ENCODE measurements at regions not wholly inside any gene's neighbourhood (a gene's known extent, or its start where the extent isn't known, plus 50 kb on each side); places are given as distances from the start of the nearest gene placed in this dataset.

GRCh38 chr3:153273217-153273616 is 111.2 kb downstream of the RAP2B start:
- H3K4me3 ChIP-seq, result no peak overlapping the region
- H3K4me2 ChIP-seq, result no peak overlapping the region
- Mint-ChIP-seq H3K4me3 (no peak overlapping the region), H3K27ac (no peak overlapping the region), H3K27me3 (ENCODE audit: insufficient read depth, low read depth) (no peaks in the 10 kb centered on the region), H3K4me1 (no peaks in the 10 kb centered on the region), H3K36me3 (no peaks in the 10 kb centered on the region), H3K9me3 (peaks cover under 1% of the 10 kb centered on the region)
- no peaks in the 10 kb centered on the region for H3K79me2 ChIP-seq (ENCODE audit: low read depth)
- no peak overlapping the region for H2AFZ ChIP-seq (replicated peaks)
- no peaks in the 10 kb centered on the region for H4K20me1 ChIP-seq (ENCODE audit: low read depth)
- no peak for DNase-seq (ENCODE audit: low spot score)
- no peak overlapping the region for H3K27ac ChIP-seq
- no peaks in the 10 kb centered on the region for H3K36me3 ChIP-seq
- no peaks in the 10 kb centered on the region for H3F3A ChIP-seq (ENCODE audit: low read depth)
- no peaks in the 10 kb centered on the region for H3K4me1 ChIP-seq
- no peak overlapping the region for H3K9ac ChIP-seq
- no peaks in the 10 kb centered on the region for H3K27me3 ChIP-seq
- no peak for TF ChIP-seq EZH2 (IDR thresholded peaks at IDR 0.05)
- TF ChIP-seq EZH2phosphoT487 (IDR thresholded peaks at IDR 0.05), result no peak
- TF ChIP-seq CTCF (IDR thresholded peaks at IDR 0.05), result no peak
- H3K9me3 ChIP-seq (ENCODE audit: low read depth), result no peaks in the 10 kb centered on the region

GRCh38 chr3:153273767-153274435 is 111.9 kb downstream of the RAP2B start:
- Mint-ChIP-seq H3K4me3 (no peak overlapping the region), H3K9me3 (no peaks in the 10 kb centered on the region), H3K36me3 (no peaks in the 10 kb centered on the region), H3K4me1 (no peaks in the 10 kb centered on the region), H3K27ac (no peak overlapping the region), H3K27me3 (ENCODE audit: insufficient read depth, low read depth) (no peaks in the 10 kb centered on the region)
- H3K4me1 ChIP-seq, result no peaks in the 10 kb centered on the region
- H3K27ac ChIP-seq, result no peak overlapping the region
- H3K36me3 ChIP-seq, result no peaks in the 10 kb centered on the region
- H2AFZ ChIP-seq (replicated peaks), result no peak overlapping the region
- H3K4me2 ChIP-seq, result no peak overlapping the region
- TF ChIP-seq CTCF (IDR thresholded peaks at IDR 0.05), result no peak
- no peak for TF ChIP-seq EZH2phosphoT487 (IDR thresholded peaks at IDR 0.05)
- no peak for TF ChIP-seq EZH2 (IDR thresholded peaks at IDR 0.05)
- H3K27me3 ChIP-seq, result no peaks in the 10 kb centered on the region
- no peak overlapping the region for H3K9ac ChIP-seq
- no peaks in the 10 kb centered on the region for H3K79me2 ChIP-seq (ENCODE audit: low read depth)
- no peak overlapping the region for H3K4me3 ChIP-seq
- H3F3A ChIP-seq (ENCODE audit: low read depth), result no peaks in the 10 kb centered on the region
- no peaks in the 10 kb centered on the region for H3K9me3 ChIP-seq (ENCODE audit: low read depth)
- no peak for DNase-seq (ENCODE audit: low spot score)
- no peaks in the 10 kb centered on the region for H4K20me1 ChIP-seq (ENCODE audit: low read depth)

- no peak overlapping the region for H2AFZ ChIP-seq (replicated peaks)
Measured at GRCh38 chr3:153274561-153274960, 112.5 kb downstream of the RAP2B start.

More at GRCh38 chr3:153274561-153274960, 112.5 kb downstream of the RAP2B start:
- Histone ChIP-seq H3K27me3 (no peaks in the 10 kb centered on the region), H3K4me1 (no peaks in the 10 kb centered on the region), H3K36me3 (no peaks in the 10 kb centered on the region), H3K79me2 (ENCODE audit: low read depth) (no peaks in the 10 kb centered on the region), H3K9me3 (ENCODE audit: low read depth) (no peaks in the 10 kb centered on the region), H3K4me2 (no peak overlapping the region), H3K9ac (no peak overlapping the region), H3F3A (ENCODE audit: low read depth) (no peaks in the 10 kb centered on the region), H3K4me3 (no peak overlapping the region), H3K27ac (no peak overlapping the region), H4K20me1 (ENCODE audit: low read depth) (no peaks in the 10 kb centered on the region)
- H3K9me3 Mint-ChIP-seq, result no peaks in the 10 kb centered on the region
- H3K36me3 Mint-ChIP-seq, result no peaks in the 10 kb centered on the region
- no peak for TF ChIP-seq CTCF (IDR thresholded peaks at IDR 0.05)
- no peak for TF ChIP-seq EZH2phosphoT487 (IDR thresholded peaks at IDR 0.05)
- no peak for TF ChIP-seq EZH2 (IDR thresholded peaks at IDR 0.05)
- H3K4me3 Mint-ChIP-seq, result no peak overlapping the region
- no peak overlapping the region for H3K27ac Mint-ChIP-seq
- H3K27me3 Mint-ChIP-seq (ENCODE audit: insufficient read depth, low read depth), result no peaks in the 10 kb centered on the region
- H3K4me1 Mint-ChIP-seq, result no peaks in the 10 kb centered on the region
- no peak for DNase-seq (ENCODE audit: low spot score)
